H9 (cell line): ENCODE measurements at regions not wholly inside any gene's neighbourhood (a gene's known extent, or its start where the extent isn't known, plus 50 kb on each side); places are given as distances from the start of the nearest gene placed in this dataset.

ENCODE experiments used
- DNase-seq: peaks from one replicate; pipeline ENCODE4 v3.0.0-alpha.2; 2017
- H2AFZ ChIP-seq: one replicate; pipeline ENCODE4 v1.6.1; 2013; ENCODE audit warnings: mild to moderate bottlenecking, low read length, control low read depth, moderate library complexity
- H2AK5ac ChIP-seq: 2 replicates; pipeline ENCODE4 v1.6.1; 2013; ENCODE audit warnings: low read length, control low read depth, mixed read lengths; ENCODE audit not compliant: insufficient read length
- H2BK120ac ChIP-seq: one replicate; pipeline ENCODE4 v1.6.1; 2013; ENCODE audit warnings: low read depth, mild to moderate bottlenecking, low read length, control low read depth, inconsistent platforms; ENCODE audit not compliant: poor library complexity, severe bottlenecking
- H2BK12ac ChIP-seq: 2 replicates; pipeline ENCODE4 v1.6.1; 2013; ENCODE audit warnings: low read length, control low read depth, mixed read lengths, low read depth; ENCODE audit not compliant: insufficient read length
- H2BK15ac ChIP-seq: 2 replicates; pipeline ENCODE4 v1.6.1; 2013; ENCODE audit warnings: low read depth, low read length, control low read depth
- H2BK20ac ChIP-seq: one replicate; pipeline ENCODE4 v1.6.1; 2013; ENCODE audit warnings: low read depth, mild to moderate bottlenecking, low read length, control low read depth, inconsistent platforms; ENCODE audit not compliant: poor library complexity, severe bottlenecking
- H2BK5ac ChIP-seq: 2 replicates; pipeline ENCODE4 v1.6.1; 2013; ENCODE audit warnings: low read length, control low read depth, mixed read lengths; ENCODE audit not compliant: insufficient read length
- H3K14ac ChIP-seq: 2 replicates; pipeline ENCODE4 v1.6.1; 2013; ENCODE audit warnings: low read length, control low read depth; ENCODE audit not compliant: insufficient read depth
- H3K18ac ChIP-seq: 2 replicates; pipeline ENCODE4 v1.6.1; 2013; ENCODE audit warnings: low read depth, mild to moderate bottlenecking, mixed read lengths, low read length, control low read depth; ENCODE audit not compliant: insufficient read length
- H3K23ac ChIP-seq: 2 replicates; pipeline ENCODE4 v1.6.1; 2013; ENCODE audit warnings: low read length, control low read depth, mixed read lengths, low read depth; ENCODE audit not compliant: insufficient read length
- H3K23me2 ChIP-seq: 2 replicates; pipeline ENCODE4 v1.6.1; 2013; ENCODE audit warnings: low read depth, mild to moderate bottlenecking, mixed read lengths, low read length, control low read depth; ENCODE audit not compliant: insufficient read length, poor library complexity, severe bottlenecking
- H3K27ac ChIP-seq: 2 replicates; pipeline ENCODE4 v1.5.1; 2013; ENCODE audit warnings: low read length, control low read depth, mixed read lengths, low read depth; ENCODE audit not compliant: insufficient read length
- H3K27me3 ChIP-seq: 2 replicates; pipeline ENCODE4 v1.6.1; 2013; ENCODE audit warnings: low read length, control low read depth, inconsistent platforms; ENCODE audit not compliant: insufficient read depth
- H3K4ac ChIP-seq: 2 replicates; pipeline ENCODE4 v1.6.1; 2013; ENCODE audit warnings: low read depth, mild to moderate bottlenecking, control low read depth, inconsistent platforms, low read length, moderate library complexity
- H3K4me1 ChIP-seq: 2 replicates; pipeline ENCODE4 v1.6.1; 2013; ENCODE audit warnings: low read length, control low read depth, inconsistent platforms; ENCODE audit not compliant: insufficient read depth
- H3K4me2 ChIP-seq: 2 replicates; pipeline ENCODE4 v1.6.1; 2013; ENCODE audit warnings: low read length, control low read depth, mixed read lengths; ENCODE audit not compliant: insufficient read length, insufficient read depth
- H3K56ac ChIP-seq: 2 replicates; pipeline ENCODE4 v1.6.1; 2013; ENCODE audit warnings: low read depth, mild to moderate bottlenecking, mixed read lengths, low read length, control low read depth; ENCODE audit not compliant: insufficient read length
- H3K79me1 ChIP-seq: 2 replicates; pipeline ENCODE4 v1.6.1; 2013; ENCODE audit warnings: low read depth, mild to moderate bottlenecking, moderate library complexity, low read length, control low read depth, inconsistent platforms; ENCODE audit not compliant: insufficient read depth, poor library complexity, severe bottlenecking
- H3K79me2 ChIP-seq: 2 replicates; pipeline ENCODE4 v1.6.1; 2013; ENCODE audit warnings: low read length, control low read depth, inconsistent platforms; ENCODE audit not compliant: insufficient read depth
- H3K9ac ChIP-seq: 2 replicates; pipeline ENCODE4 v1.6.1; 2013; ENCODE audit warnings: low read length, control low read depth, mixed read lengths; ENCODE audit not compliant: insufficient read length; ENCODE audit errors: extremely low read depth
- H3K9me3 ChIP-seq: one replicate; pipeline ENCODE4 v1.6.1; 2013; ENCODE audit warnings: low read depth, low read length, inconsistent platforms; ENCODE audit not compliant: control insufficient read depth
- H3T11ph ChIP-seq: one replicate; pipeline ENCODE4 v1.6.1; 2013; ENCODE audit warnings: mild to moderate bottlenecking, low read length, control low read depth, inconsistent platforms
- H4K20me1 ChIP-seq: one replicate; pipeline ENCODE4 v1.6.1; 2013; ENCODE audit not compliant: control insufficient read depth, insufficient read length, insufficient read depth
- H4K5ac ChIP-seq: 2 replicates; pipeline ENCODE4 v1.6.1; 2013; ENCODE audit warnings: low read depth, mild to moderate bottlenecking, mixed read lengths, low read length, control low read depth; ENCODE audit not compliant: insufficient read length
- H4K8ac ChIP-seq: replicated peaks from 2 replicates; pipeline ENCODE4 v1.6.1; 2013; ENCODE audit warnings: low read length, control low read depth, mixed read lengths, low read depth; ENCODE audit not compliant: insufficient read length
- H4K91ac ChIP-seq: 2 replicates; pipeline ENCODE4 v1.6.1; 2013; ENCODE audit warnings: low read depth, mild to moderate bottlenecking, moderate library complexity, mixed read lengths, low read length, control low read depth; ENCODE audit not compliant: insufficient read length
- H3K27ac Mint-ChIP-seq, 3 experiments: 2 replicates in 2 of 3; 3 replicates in 1 of 3; pipeline ENCODE4 v1.8.0; 2020 to 2021; ENCODE audit warnings: mixed read lengths in 3 of 3, mild to moderate bottlenecking in 1 of 3, moderate library complexity in 1 of 3
- H3K27me3 Mint-ChIP-seq: 2 replicates; pipeline ENCODE4 v1.8.0; 2021; ENCODE audit warnings: low read depth, mild to moderate bottlenecking, moderate library complexity, mixed read lengths
- H3K36me3 Mint-ChIP-seq, 3 experiments: 2 replicates in 2 of 3; 3 replicates in 1 of 3; pipeline ENCODE4 v1.8.0; 2020 to 2021; ENCODE audit warnings: low read depth in 3 of 3, mixed read lengths in 3 of 3; ENCODE audit not compliant: insufficient read depth in 1 of 3
- H3K4me1 Mint-ChIP-seq, 2 experiments: 2 replicates each; pipeline ENCODE4 v1.8.0; 2020; ENCODE audit warnings: mixed read lengths in 2 of 2
- H3K4me3 Mint-ChIP-seq, 2 experiments: 2 replicates in 1 of 2; 3 replicates in 1 of 2; pipeline ENCODE4 v1.8.0; 2020 to 2021; ENCODE audit warnings: mild to moderate bottlenecking in 2 of 2, mixed read lengths in 2 of 2, moderate library complexity in 1 of 2
- H3K9me3 Mint-ChIP-seq, 2 experiments: 2 replicates in 1 of 2; 3 replicates in 1 of 2; pipeline ENCODE4 v1.8.0; 2020; ENCODE audit warnings: mild to moderate bottlenecking in 2 of 2, mixed read lengths in 2 of 2, moderate library complexity in 1 of 2
- CTCF ChIP-seq: fragments of 200-600 bp; sonication (generic); conservative IDR thresholded peaks from 3 replicates; pipeline ENCODE4 v1.8.0; 2021; ENCODE audit warnings: antibody characterized with exemption, mild to moderate bottlenecking

GRCh38 chr13:68608147-68608546, 1378.0 kb upstream of the PCDH9 start:
- H3K4me1 Mint-ChIP-seq, result no peaks in the 10 kb centered on the region
- no peak overlapping the region for H2BK12ac ChIP-seq

More at GRCh38 chr13:68608147-68608546, 1378.0 kb upstream of the PCDH9 start:
- no peaks in the 10 kb centered on the region for H3K23me2 ChIP-seq
- H3K9me3 ChIP-seq, result no peaks in the 10 kb centered on the region
- Mint-ChIP-seq H3K4me3 (no peak overlapping the region), H3K36me3 (peaks cover 0 to 6% (median 5%) of the 10 kb centered on the region in 3 experiments; a peak in 4 of 7 replicates), H3K27me3 (no peaks in the 10 kb centered on the region), H3K27ac (no peak overlapping the region), H3K9me3 (peaks cover 5 to 6% of the 10 kb centered on the region in 2 experiments)
- H3K56ac ChIP-seq, result no peak overlapping the region
- no peaks in the 10 kb centered on the region for H4K20me1 ChIP-seq
- no peak overlapping the region for H4K8ac ChIP-seq
- no peak overlapping the region for H2BK15ac ChIP-seq
- TF ChIP-seq CTCF, result no peak
- H2BK20ac ChIP-seq, result no peak overlapping the region
- no peak overlapping the region for H3K4me2 ChIP-seq
- no peaks in the 10 kb centered on the region for H3K27me3 ChIP-seq
- H4K91ac ChIP-seq, result no peak overlapping the region
- H3K23ac ChIP-seq, result no peak overlapping the region
- no peak overlapping the region for H3T11ph ChIP-seq
- H2BK5ac ChIP-seq, result no peak overlapping the region
- H3K18ac ChIP-seq, result no peak overlapping the region
- H3K27ac ChIP-seq, result no peak overlapping the region
- DNase-seq, result no peak
- no peaks in the 10 kb centered on the region for H3K4me1 ChIP-seq
- H3K79me1 ChIP-seq, result no peaks in the 10 kb centered on the region
- no peak overlapping the region for H3K4ac ChIP-seq
- no peak overlapping the region for H4K5ac ChIP-seq
- no peak overlapping the region for H3K14ac ChIP-seq
- H2BK120ac ChIP-seq, result no peak overlapping the region
- no peak overlapping the region for H2AFZ ChIP-seq
- no peak overlapping the region for H2AK5ac ChIP-seq
- no peak overlapping the region for H3K9ac ChIP-seq
- no peaks in the 10 kb centered on the region for H3K79me2 ChIP-seq
